ENCODE measurements at regions not wholly inside any gene's neighbourhood (a gene's known extent, or its start where the extent isn't known, plus 50 kb on each side); places are given as distances from the start of the nearest gene placed in this dataset.

- no peaks in the 10 kb centered on the region for H3K36me3 ChIP-seq
- TF ChIP-seq POLR2A (IDR thresholded peaks at IDR 0.05) (no peak), CTCF (IDR thresholded peaks at IDR 0.05) (no peak)
- H3K27ac ChIP-seq: no peak overlapping the region
- intact Hi-C loops (cut with DNase I): no loop called here
- no peak overlapping the region for H3K4me3 ChIP-seq (replicated peaks in 1 of 3)
- no peaks in the 10 kb centered on the region for H3K27me3 ChIP-seq
- WGBS, 2 donors: 76 to 82% methylated on average over 2 of the region's 2 CpGs
- no peaks in the 10 kb centered on the region for H3K4me1 ChIP-seq
- no peak for DNase-seq
- peaks cover 4% of the 10 kb centered on the region for H3K9me3 ChIP-seq
Observed at GRCh38 chr14:30153717-30154116, 226.1 kb upstream of the PRKD1 start.

- TF ChIP-seq POLR2A (IDR thresholded peaks at IDR 0.05) (no peak), CTCF (IDR thresholded peaks at IDR 0.05) (no peak)
- no peaks in the 10 kb centered on the region for H3K9me3 ChIP-seq
- H3K4me3 ChIP-seq (replicated peaks in 1 of 3): no peak overlapping the region
- no peak for DNase-seq
- intact Hi-C loops (cut with DNase I): no loop called here
- 80 to 81% methylated on average over 9 of the region's 9 CpGs for WGBS, 2 donors
- H3K36me3 ChIP-seq: no peaks in the 10 kb centered on the region
- H3K27ac ChIP-seq: no peak overlapping the region
- H3K27me3 ChIP-seq: no peaks in the 10 kb centered on the region
- no peaks in the 10 kb centered on the region for H3K4me1 ChIP-seq
Observed at GRCh38 chr14:30156571-30156970, 228.9 kb upstream of the PRKD1 start.

GRCh38 chr14:30158299-30158698 lies 230.7 kb upstream of the PRKD1 start:
- 55 to 57% methylated on average over 5 of the region's 5 CpGs for WGBS, 2 donors
- no peaks in the 10 kb centered on the region for H3K9me3 ChIP-seq
- no peaks in the 10 kb centered on the region for H3K36me3 ChIP-seq
- DNase-seq: no peak
- no peak overlapping the region for H3K27ac ChIP-seq
- no peaks in the 10 kb centered on the region for H3K27me3 ChIP-seq
- no peak overlapping the region for H3K4me3 ChIP-seq (replicated peaks in 1 of 3)
- no peak for TF ChIP-seq CTCF (IDR thresholded peaks at IDR 0.05)
- intact Hi-C loops (cut with DNase I): no loop called here
- H3K4me1 ChIP-seq: no peaks in the 10 kb centered on the region

DNA sequence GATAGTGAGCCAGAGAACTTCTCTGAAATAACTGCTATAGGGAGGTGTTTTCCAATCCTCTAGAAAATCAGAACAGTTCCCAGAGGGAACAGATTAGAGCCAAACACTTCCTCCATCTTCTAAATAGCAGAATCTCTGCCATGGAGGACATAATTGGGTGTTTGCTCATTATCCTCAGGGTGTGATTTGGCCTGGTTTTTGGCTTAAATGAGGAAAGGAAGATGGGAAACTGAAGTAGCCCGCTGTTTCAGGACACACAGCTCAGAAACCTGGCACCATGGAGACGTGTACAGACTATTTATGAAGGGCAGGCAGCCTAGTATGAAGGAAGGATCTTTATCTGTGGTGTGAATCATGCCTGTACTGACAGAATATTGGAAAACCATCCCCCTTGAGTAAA lies 231.7 kb upstream of the PRKD1 start:
- no peak overlapping the region for H3K27ac ChIP-seq
- H3K27me3 ChIP-seq: no peaks in the 10 kb centered on the region
- WGBS, 2 donors: 70 to 81% methylated on average over 2 of the region's 2 CpGs
- intact Hi-C loops (cut with DNase I): no loop called here
- no peak for TF ChIP-seq POLR2A (IDR thresholded peaks at IDR 0.05)
- TF ChIP-seq CTCF (IDR thresholded peaks at IDR 0.05): no peak
- H3K9me3 ChIP-seq: no peaks in the 10 kb centered on the region
- no peak overlapping the region for H3K4me3 ChIP-seq (replicated peaks in 1 of 3)
- no peaks in the 10 kb centered on the region for H3K36me3 ChIP-seq
- DNase-seq: no peak
- H3K4me1 ChIP-seq: no peaks in the 10 kb centered on the region

- intact Hi-C loops (cut with DNase I): no loop called here
Observed at GRCh38 chr14:30160608-30161007, 233.0 kb upstream of the PRKD1 start.

More at GRCh38 chr14:30160608-30161007, 233.0 kb upstream of the PRKD1 start:
- TF ChIP-seq CTCF (IDR thresholded peaks at IDR 0.05): no peak
- TF ChIP-seq POLR2A (IDR thresholded peaks at IDR 0.05): no peak
- Histone ChIP-seq H3K36me3 (no peaks in the 10 kb centered on the region), H3K4me3 (replicated peaks in 1 of 3) (no peak overlapping the region), H3K4me1 (no peaks in the 10 kb centered on the region), H3K27me3 (no peaks in the 10 kb centered on the region), H3K27ac (no peak overlapping the region), H3K9me3 (no peaks in the 10 kb centered on the region)
- DNase-seq: no peak
- WGBS, 2 donors: 86 to 90% methylated on average over 5 of the region's 5 CpGs
